ENCODE measurements at regions not wholly inside any gene's neighbourhood (a gene's known extent, or its start where the extent isn't known, plus 50 kb on each side); places are given as distances from the start of the nearest gene placed in this dataset.
"Not testable (repeated sequence)": the region's sequence is repeated elsewhere in the genome, so short reads cannot be mapped to it uniquely, and the experiment has no call there.

DNA sequence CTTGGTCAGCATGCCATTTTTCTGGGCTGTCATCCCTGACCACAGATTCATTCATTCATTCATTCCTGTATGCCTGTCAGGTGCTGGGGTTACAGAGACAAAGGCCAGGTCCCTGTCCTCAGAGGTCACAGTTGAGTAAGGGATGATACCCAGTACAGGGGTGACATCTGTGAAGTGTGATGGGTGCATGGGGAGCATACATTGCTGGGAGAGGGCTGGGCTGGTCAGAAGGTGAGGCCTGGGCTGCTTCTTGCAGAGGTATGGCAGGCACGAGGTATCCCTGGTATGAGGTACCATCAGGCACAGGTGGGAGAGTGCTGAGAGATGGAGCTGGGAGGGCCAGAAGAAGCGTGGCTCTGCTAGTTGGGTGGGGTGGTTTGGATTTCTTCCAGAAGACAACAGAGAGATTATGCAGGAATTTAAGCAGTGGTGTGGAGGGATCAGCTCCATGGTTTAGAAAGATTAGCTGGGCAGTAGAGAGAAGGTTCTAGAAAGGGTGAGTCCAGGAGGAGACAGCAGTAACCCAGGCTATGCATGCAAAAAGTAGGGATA is 181.9 kb upstream of the HAAO start:
- no peak for DNase-seq (ENCODE audit: low read depth, low spot score)

GRCh38 chr2:42973726-42974125 is 181.3 kb upstream of the HAAO start:
- no peak for DNase-seq (ENCODE audit: low read depth, low spot score)

DNA sequence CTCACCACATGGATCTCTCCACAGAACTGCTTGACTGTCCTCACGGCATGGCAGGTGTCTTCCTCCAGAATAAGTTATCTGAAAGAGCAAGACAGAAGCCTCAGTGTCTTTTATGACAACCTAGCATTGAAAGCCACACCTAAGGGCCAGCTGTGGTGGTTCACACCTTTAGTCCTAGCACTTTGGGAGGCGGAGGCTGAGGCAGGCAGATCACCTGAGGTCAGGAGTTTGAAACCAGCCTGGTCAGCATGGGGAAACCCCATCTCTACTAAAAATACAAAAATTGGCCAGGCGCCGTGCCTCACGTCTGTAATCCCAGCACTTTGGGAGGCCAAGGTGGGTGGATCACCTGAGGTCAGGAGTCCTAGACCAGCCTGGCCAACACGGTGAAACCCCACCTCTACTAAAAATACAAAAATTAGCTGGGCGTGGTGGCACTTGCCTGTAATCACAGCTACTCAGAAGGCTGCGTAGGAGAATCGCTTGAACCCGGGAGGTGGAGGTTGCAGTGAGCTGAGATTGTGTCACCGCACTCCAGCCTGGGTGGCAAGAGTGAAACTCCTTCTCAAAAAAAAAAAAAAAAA is 180.6 kb upstream of the HAAO start:
- DNase-seq (ENCODE audit: low read depth, low spot score), result not testable (repeated sequence)

- no peak for DNase-seq (ENCODE audit: low read depth, low spot score)
Observed at GRCh38 chr2:42971947-42972736, 179.8 kb upstream of the HAAO start.

DNA sequence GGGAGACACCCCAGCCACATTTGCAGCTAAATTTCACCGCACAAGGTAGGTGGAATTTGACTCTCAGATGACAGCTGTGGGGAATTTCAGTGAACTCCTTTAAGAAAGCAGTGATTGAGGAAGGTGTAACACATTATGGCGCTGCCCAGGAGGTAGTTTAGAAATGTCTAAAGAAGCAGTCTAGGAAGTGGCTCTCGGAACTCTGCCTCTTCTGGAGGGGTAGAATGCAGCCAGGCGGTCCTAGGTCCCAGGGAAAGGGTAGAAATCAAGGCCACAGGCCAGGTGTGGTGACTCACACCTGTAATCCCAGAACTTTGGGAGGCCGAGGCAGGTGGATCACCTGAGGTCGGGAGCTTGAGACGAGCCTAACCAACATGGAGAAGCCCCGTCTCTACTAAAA is 179.0 kb upstream of the HAAO start:
- no peak for DNase-seq (ENCODE audit: low read depth, low spot score)

GRCh38 chr2:42970151-42970550 is 177.8 kb upstream of the HAAO start:
- DNase-seq (ENCODE audit: low read depth, low spot score), result no peak

GRCh38 chr2:42969231-42970150 is 177.1 kb upstream of the HAAO start:
- no peak for DNase-seq (ENCODE audit: low read depth, low spot score)

GRCh38 chr2:42967959-42968674 is 175.7 kb upstream of the HAAO start:
- DNase-seq (ENCODE audit: low read depth, low spot score), result no peak

DNA sequence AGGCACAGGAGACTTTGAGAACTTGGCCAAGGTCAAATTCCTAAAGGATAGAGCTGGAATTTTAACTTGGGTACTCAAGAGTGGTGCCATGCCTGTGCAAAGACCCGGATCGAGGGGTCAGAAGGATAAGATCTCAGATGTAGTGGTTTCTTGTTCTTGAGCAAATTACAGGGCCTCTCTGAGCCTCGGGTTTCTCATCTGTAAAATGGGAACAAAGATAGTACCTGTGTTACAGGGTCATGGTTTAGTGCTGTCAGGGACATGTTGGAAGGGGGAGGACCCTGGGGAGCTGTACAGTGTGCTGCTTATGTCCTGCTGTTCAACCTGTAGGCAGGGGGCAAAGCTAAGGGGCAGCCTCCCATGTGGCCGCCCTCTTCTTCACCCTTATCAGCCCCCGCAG is 173.5 kb upstream of the HAAO start:
- no peak for DNase-seq (ENCODE audit: low read depth, low spot score)

DNA sequence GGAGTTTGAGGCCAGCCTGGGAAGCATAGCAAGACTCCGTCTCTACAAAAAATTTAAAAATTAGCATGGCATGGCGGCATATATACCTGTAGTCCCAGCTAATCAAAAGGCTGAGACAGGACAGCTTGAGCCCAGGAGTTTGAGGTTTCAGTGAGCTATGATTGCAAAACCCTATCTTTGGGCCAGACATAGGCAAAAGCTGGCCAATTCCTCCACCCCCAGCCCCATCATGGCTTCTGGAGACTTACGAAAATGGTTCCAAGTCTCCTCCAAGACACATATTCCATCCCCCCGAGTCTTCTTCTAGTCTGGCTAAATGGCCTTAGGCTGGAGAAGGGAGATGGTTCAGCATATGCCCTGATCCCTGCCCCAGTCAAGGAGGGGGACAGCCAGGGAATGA is 172.8 kb upstream of the HAAO start:
- no peak for DNase-seq (ENCODE audit: low read depth, low spot score)

- no peak for DNase-seq (ENCODE audit: low read depth, low spot score)
Observed at GRCh38 chr2:42964439-42965083, 172.2 kb upstream of the HAAO start.

GRCh38 chr2:42963452-42964068 is 171.2 kb upstream of the HAAO start:
- DNase-seq (ENCODE audit: low read depth, low spot score), result no peak

DNA sequence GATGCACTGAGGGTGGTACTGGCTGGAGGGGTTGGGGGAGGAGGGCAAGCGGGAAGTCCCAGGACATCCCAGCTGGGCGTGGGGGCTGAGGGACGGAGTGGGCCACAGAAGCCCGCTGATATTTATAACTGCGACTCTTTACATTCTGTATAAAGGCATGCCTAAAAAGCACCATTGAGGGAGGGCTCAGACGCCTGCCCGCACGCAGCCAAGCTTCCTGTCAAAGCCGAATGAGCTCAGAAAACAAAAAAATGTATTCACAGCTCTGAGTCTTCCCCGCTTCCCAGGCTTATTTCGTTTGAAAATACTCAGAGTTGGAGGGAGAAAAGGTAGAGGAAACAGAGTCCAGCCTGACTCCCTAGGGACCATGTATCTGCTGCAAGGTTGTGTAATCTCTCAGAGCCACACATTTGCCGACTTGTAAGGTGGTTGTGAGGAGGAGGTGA is 170.1 kb upstream of the HAAO start:
- no peak for DNase-seq (ENCODE audit: low read depth, low spot score)

GRCh38 chr2:42961961-42962360 is 169.6 kb upstream of the HAAO start:
- DNase-seq (ENCODE audit: low read depth, low spot score), result no peak

DNA sequence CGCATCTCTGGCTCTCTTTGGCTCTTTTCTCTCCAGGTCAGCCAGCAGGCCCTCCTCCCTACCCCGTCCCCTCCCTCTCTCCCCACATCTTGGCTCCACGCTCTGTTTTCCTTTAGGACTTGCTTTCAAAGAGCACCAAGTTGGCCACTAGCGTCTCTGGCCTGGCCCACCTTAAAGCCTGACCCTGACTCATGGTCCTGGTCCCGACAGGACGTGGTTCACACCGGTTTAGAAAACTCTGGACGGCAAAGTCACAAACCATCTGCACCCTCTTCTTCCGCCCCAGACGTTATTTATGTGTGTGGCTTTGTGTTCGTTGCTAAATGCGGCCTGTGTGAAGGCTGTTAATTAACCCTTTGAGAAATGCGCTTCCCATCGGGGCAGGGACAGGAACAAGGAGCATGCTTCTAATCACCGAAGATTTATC is 169.0 kb upstream of the HAAO start:
- DNase-seq (ENCODE audit: low read depth, low spot score), result no peak

DNA sequence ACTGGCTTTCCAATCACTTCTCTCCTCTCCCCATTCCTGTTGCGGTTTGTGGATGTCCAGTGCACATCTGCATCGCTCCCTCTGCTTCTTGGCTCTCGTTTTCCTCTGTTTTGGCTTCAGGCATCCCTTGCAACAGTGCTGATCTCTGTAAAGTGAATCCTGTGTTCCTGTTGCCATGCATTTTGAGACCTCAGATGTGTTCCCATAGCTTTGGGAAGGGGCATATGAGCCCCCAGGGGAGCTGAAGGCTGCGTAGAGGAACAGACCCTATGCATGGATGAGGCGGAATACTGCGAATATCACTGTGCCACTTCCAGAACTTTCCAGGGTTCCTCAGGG is 168.4 kb upstream of the HAAO start:
- DNase-seq (ENCODE audit: low read depth, low spot score), result no peak

DNA sequence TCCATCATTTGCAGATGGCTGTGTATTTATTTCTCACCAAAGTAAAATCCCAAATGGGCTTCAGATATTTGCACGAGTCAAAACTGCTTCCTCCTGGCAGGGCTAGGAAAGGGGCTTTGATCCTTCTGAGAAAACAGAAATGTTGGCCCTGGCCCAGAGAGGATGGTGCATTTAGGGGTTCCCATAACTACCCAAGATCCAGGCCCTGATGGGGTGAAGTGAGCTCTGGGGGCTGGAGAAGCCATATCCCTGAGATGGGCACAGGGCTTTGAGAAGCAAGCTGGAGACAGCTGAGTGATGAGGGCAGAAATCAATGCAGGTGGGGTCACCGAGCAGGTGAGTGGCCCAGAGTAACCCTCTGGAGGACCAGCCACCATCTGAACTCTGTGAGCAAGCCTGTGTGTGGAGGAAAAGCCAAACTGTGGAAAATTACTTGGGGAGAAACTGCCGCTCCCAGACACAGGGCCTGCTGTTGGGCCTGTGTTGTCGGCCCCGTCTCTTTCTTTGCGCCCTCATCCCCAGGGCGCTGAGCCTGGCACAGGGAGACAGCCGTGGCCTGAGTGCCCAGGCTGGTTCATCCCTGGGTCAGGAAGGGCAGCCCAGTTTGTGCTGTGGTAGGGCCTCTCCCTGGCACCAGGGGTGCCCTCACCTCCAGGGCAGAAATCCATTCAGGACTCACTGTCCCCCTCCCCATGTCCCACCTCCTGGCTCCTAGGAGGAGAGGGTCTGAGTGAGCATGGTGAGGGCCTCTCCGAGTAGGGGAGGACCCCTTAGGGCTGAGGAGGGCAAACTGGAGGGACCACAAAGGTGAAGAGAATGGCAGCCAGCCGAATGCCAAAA is 167.8 kb upstream of the HAAO start:
- DNase-seq (ENCODE audit: low read depth, low spot score), result no peak

- DNase-seq (ENCODE audit: low read depth, low spot score), result no peak
Observed at GRCh38 chr2:42959234-42960001, 167.0 kb upstream of the HAAO start.

DNA sequence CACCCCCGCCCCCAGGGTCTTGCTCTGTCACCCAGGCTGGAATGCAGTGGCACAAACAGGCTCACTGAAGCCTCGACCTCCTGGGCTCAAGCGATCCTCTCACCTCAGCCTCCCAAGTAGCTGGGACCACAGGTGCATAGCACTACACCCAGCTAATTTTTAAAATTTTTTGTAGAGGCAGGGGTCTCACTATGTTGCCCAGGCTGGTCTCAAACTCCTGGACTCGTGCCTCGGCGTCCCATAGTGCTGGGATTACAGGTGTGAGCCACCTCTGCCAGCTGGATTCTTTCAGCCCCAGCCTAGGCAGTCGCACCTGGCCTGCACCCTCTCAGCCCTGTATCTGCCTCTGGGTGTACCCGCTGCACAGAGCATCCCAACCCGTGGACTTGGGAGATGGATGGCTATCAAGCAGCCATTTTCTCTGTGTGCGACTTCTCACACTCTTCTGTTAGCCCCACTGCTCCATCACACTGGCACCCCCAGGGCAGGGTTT is 166.4 kb upstream of the HAAO start:
- DNase-seq (ENCODE audit: low read depth, low spot score), result no peak
